CD4-positive, alpha-beta T cell (primary cell): ENCODE measurements at regions not wholly inside any gene's neighbourhood (a gene's known extent, or its start where the extent isn't known, plus 50 kb on each side); places are given as distances from the start of the nearest gene placed in this dataset.

Experiments used
- ATAC-seq: fragments of 200-7000 bp; cut with Tn5 transposase; one replicate; pipeline ENCODE4 v1.10.0; 2022; ENCODE audit warnings: mild to moderate bottlenecking; ENCODE audit not compliant: poor library complexity
- CTCF ChIA-PET: fragments of 350-600 bp; sonication (Branson Sonifier 250); formaldehyde crosslinking; loops from one replicate; lab custom pipeline; 2021; ENCODE audit warnings: antibody characterized with exemption, inconsistent platforms; lab: Charles Lee
- POLR2A ChIA-PET: fragments of 350-600 bp; sonication (Branson Sonifier 250); formaldehyde crosslinking; loops from one replicate; lab custom pipeline; 2021; ENCODE audit warnings: antibody characterized with exemption, inconsistent platforms; lab: Charles Lee
- DNase-seq, 14 experiments: peaks; one replicate each; pipeline ENCODE4 v3.0.0-alpha.2; 2013 to 2020; ENCODE audit warnings: mixed read lengths in 2 of 14
- H3K27ac ChIP-seq, 2 donors: one replicate each; pipeline versions ENCODE4 v1.5.1 to v1.7.0; 2013; ENCODE audit warnings: low read length in 2 of 2, low read depth in 1 of 2, mild to moderate bottlenecking in 1 of 2
- H3K27me3 ChIP-seq, 2 experiments: 1 replicate in 1 of 2; 2 replicates in 1 of 2; pipeline versions ENCODE4 v1.6.1 to v1.7.0; 2013; ENCODE audit warnings: low read length in 2 of 2, control low read depth in 1 of 2, mild to moderate bottlenecking in 1 of 2, moderate library complexity in 1 of 2; ENCODE audit not compliant: insufficient read depth in 2 of 2, control insufficient read depth in 1 of 2
- H3K36me3 ChIP-seq: one replicate; pipeline ENCODE4 v1.6.1; 2013; ENCODE audit warnings: low read length, control low read depth; ENCODE audit not compliant: insufficient read depth
- H3K4me1 ChIP-seq: one replicate; pipeline ENCODE4 v1.6.1; 2013; ENCODE audit warnings: low read length, control low read depth; ENCODE audit not compliant: insufficient read depth
- H3K4me3 ChIP-seq: one replicate; pipeline ENCODE4 v1.5.1; 2013; ENCODE audit warnings: mild to moderate bottlenecking, low read length, moderate library complexity
- H3K9me3 ChIP-seq, 2 experiments: 1 replicate in 1 of 2; 2 replicates in 1 of 2; pipeline versions ENCODE4 v1.6.1 to v1.7.0; 2013; ENCODE audit warnings: low read length in 2 of 2, mild to moderate bottlenecking in 2 of 2, control low read depth in 1 of 2, moderate library complexity in 1 of 2; ENCODE audit not compliant: control insufficient read depth in 1 of 2, insufficient read depth in 1 of 2
- H3K27ac Mint-ChIP-seq: one replicate; pipeline ENCODE4 v1.8.0; 2020; ENCODE audit warnings: mixed read lengths
- H3K27me3 Mint-ChIP-seq: one replicate; pipeline ENCODE4 v1.8.0; 2021; ENCODE audit warnings: mixed read lengths
- H3K36me3 Mint-ChIP-seq: one replicate; pipeline ENCODE4 v1.8.0; 2021; ENCODE audit warnings: low read depth, mixed read lengths
- H3K4me1 Mint-ChIP-seq: one replicate; pipeline ENCODE4 v1.8.0; 2021; ENCODE audit warnings: low read depth, mixed read lengths
- H3K4me3 Mint-ChIP-seq: one replicate; pipeline ENCODE4 v1.8.0; 2020; ENCODE audit warnings: mild to moderate bottlenecking, mixed read lengths
- H3K9me3 Mint-ChIP-seq: one replicate; pipeline ENCODE4 v1.8.0; 2020; ENCODE audit warnings: mixed read lengths
- CTCF ChIP-seq: fragments of 200-600 bp; IDR thresholded peaks from one replicate; pipeline ENCODE4 v1.8.0; 2022; ENCODE audit warnings: antibody characterized with exemption, mild to moderate bottlenecking
- intact Hi-C, 2 experiments: fragments of 100-400 bp; cut with DNase I in 1 of 2; cut with micrococcal nuclease in 1 of 2; formaldehyde crosslinking; loops; one replicate each; pipeline versions ENCODE4 v1.15.1 to v1.9.0; 2023 to 2025; cut with DNase I, micrococcal nuclease

- intact Hi-C loops, result no loop called here
These were observed 1481.4 kb downstream of the BRD1 start for GRCh38 chr22:48346311-48346710.

GRCh38 chr22:48345631-48346030 is 1482.0 kb downstream of the BRD1 start:
- Mint-ChIP-seq H3K4me3 (no peak overlapping the region), H3K27ac (no peak overlapping the region), H3K9me3 (no peaks in the 10 kb centered on the region), H3K36me3 (no peaks in the 10 kb centered on the region), H3K27me3 (no peaks in the 10 kb centered on the region), H3K4me1 (no peaks in the 10 kb centered on the region)
- ChIA-PET POLR2A (no interaction called here), CTCF (no interaction called here)
- Histone ChIP-seq H3K9me3 (peaks cover 0 to 7% of the 10 kb centered on the region in 2 experiments), H3K4me3 (no peak overlapping the region), H3K4me1 (no peaks in the 10 kb centered on the region), H3K27ac (no peak overlapping the region), H3K36me3 (no peaks in the 10 kb centered on the region), H3K27me3 (no peaks in the 10 kb centered on the region)
- DNase-seq (no peak), ATAC-seq (no peak)
- no peak for TF ChIP-seq CTCF
- intact Hi-C loops, result no loop called here

More at GRCh38 chr22:48346311-48346710, 1481.4 kb downstream of the BRD1 start:
- DNase-seq, result no peak
- Mint-ChIP-seq H3K4me3 (no peak overlapping the region), H3K4me1 (no peaks in the 10 kb centered on the region), H3K27ac (no peak overlapping the region), H3K9me3 (no peaks in the 10 kb centered on the region), H3K27me3 (no peaks in the 10 kb centered on the region), H3K36me3 (no peaks in the 10 kb centered on the region)
- Histone ChIP-seq H3K9me3 (peaks cover 0 to 7% of the 10 kb centered on the region in 2 experiments), H3K27me3 (no peaks in the 10 kb centered on the region), H3K4me1 (no peaks in the 10 kb centered on the region), H3K4me3 (no peak overlapping the region), H3K36me3 (no peaks in the 10 kb centered on the region), H3K27ac (no peak overlapping the region)
- no peak for ATAC-seq
- ChIA-PET POLR2A (no interaction called here), CTCF (no interaction called here)
- no peak for TF ChIP-seq CTCF

- DNase-seq, result no peak
- no peak for TF ChIP-seq CTCF
- no peak overlapping the region for H3K27ac Mint-ChIP-seq
- no peaks in the 10 kb centered on the region for H3K27me3 Mint-ChIP-seq
- Histone ChIP-seq H3K36me3 (no peaks in the 10 kb centered on the region), H3K4me1 (no peaks in the 10 kb centered on the region), H3K9me3 (peaks cover 0 to 12% of the 10 kb centered on the region in 2 experiments), H3K27ac (no peak overlapping the region), H3K27me3 (peaks cover 0 to 3% of the 10 kb centered on the region in 2 experiments), H3K4me3 (no peak overlapping the region)
- H3K9me3 Mint-ChIP-seq, result no peaks in the 10 kb centered on the region
- intact Hi-C loops, result no loop called here
- CTCF ChIA-PET, result no interaction called here
- no peak overlapping the region for H3K4me3 Mint-ChIP-seq
- no peaks in the 10 kb centered on the region for H3K36me3 Mint-ChIP-seq
- H3K4me1 Mint-ChIP-seq, result no peaks in the 10 kb centered on the region
- no peak for ATAC-seq
- POLR2A ChIA-PET, result no interaction called here
These were observed 1484.2 kb downstream of the BRD1 start for GRCh38 chr22:48343461-48343860.
